ENCODE measurements at regions not wholly inside any gene's neighbourhood (a gene's known extent, or its start where the extent isn't known, plus 50 kb on each side); places are given as distances from the start of the nearest gene placed in this dataset.

DNA sequence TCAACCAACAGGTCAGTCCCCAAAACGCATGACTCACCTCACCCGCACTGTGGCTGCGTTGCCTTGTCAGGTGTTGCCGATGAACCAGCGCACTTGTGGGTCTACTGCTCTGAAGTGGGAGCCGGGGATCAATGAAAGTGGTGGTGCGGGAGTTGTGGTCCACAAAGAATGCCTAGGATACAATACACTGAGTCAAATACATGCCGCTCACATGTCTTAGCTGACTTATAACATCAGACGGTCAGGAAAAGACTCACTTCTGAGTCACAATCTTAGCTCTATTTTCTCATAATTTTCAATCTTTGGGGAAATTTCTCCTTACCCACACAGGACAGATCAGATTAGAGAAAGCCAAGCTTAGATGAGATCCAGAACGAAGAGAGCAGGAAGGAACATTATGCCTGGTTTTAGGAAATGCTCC is 107.1 kb upstream of the STK17B start:
- TF ChIP-seq POLR2A (IDR thresholded peaks at IDR 0.05) (no peak), CTCF (IDR thresholded peaks at IDR 0.05) (no peak), EP300 (IDR thresholded peaks at IDR 0.05) (no peak)

All from ovary (tissue), 3 donors.